ENCODE measurements at regions not wholly inside any gene's neighbourhood (a gene's known extent, or its start where the extent isn't known, plus 50 kb on each side); places are given as distances from the start of the nearest gene placed in this dataset.

GRCh38 chr4:119872371-119873016, 194.2 kb downstream of the MAD2L1 start:
- no peak for TF ChIP-seq POLR2A (IDR thresholded peaks at IDR 0.05)
- TF ChIP-seq CTCF (IDR thresholded peaks at IDR 0.05): no peak
- no peak for TF ChIP-seq EP300 (IDR thresholded peaks at IDR 0.05)
- no peak for TF ChIP-seq POLR2AphosphoS5 (IDR thresholded peaks at IDR 0.05)
- Histone ChIP-seq H3K4me1 (peaks cover 0 to 12% (median 0%) of the 10 kb centered on the region in 3 donors), H3K9me3 (no peaks in the 10 kb centered on the region), H3K4me3 (no peak overlapping the region), H3K27ac (no peak overlapping the region), H3K27me3 (no peaks in the 10 kb centered on the region), H3K36me3 (no peaks in the 10 kb centered on the region)
- WGBS, 2 donors (ENCODE audit: low coverage in 1 of 2): 52 to 60% methylated on average over 2 of the region's 2 CpGs
- ATAC-seq: no peak

GRCh38 chr4:119870856-119871255, 195.8 kb downstream of the MAD2L1 start:
- Histone ChIP-seq H3K36me3 (no peaks in the 10 kb centered on the region), H3K9me3 (no peaks in the 10 kb centered on the region), H3K4me1 (peaks cover 0 to 12% (median 0%) of the 10 kb centered on the region in 3 donors), H3K27ac (no peak overlapping the region), H3K27me3 (no peaks in the 10 kb centered on the region), H3K4me3 (no peak overlapping the region)
- no peak for ATAC-seq
- TF ChIP-seq POLR2A (IDR thresholded peaks at IDR 0.05): no peak
- no peak for TF ChIP-seq CTCF (IDR thresholded peaks at IDR 0.05)
- no peak for TF ChIP-seq EP300 (IDR thresholded peaks at IDR 0.05)
- no peak for TF ChIP-seq POLR2AphosphoS5 (IDR thresholded peaks at IDR 0.05)
- 44 to 60% methylated on average over 1 of the region's 1 CpG for WGBS, 2 donors (ENCODE audit: low coverage in 1 of 2)

GRCh38 chr4:119865789-119866188, 200.9 kb downstream of the MAD2L1 start:
- TF ChIP-seq POLR2A (IDR thresholded peaks at IDR 0.05): no peak
- no peak for TF ChIP-seq CTCF (IDR thresholded peaks at IDR 0.05)
- TF ChIP-seq EP300 (IDR thresholded peaks at IDR 0.05): no peak
- Histone ChIP-seq H3K9me3 (no peaks in the 10 kb centered on the region), H3K27ac (peak overlapping the region in 1 of 4 donors; percentile 18), H3K4me1 (no peaks in the 10 kb centered on the region), H3K36me3 (no peaks in the 10 kb centered on the region), H3K27me3 (no peaks in the 10 kb centered on the region), H3K4me3 (no peak overlapping the region)
- ATAC-seq: no peak

- Histone ChIP-seq H3K27ac (no peak overlapping the region), H3K36me3 (no peaks in the 10 kb centered on the region)
- ATAC-seq: no peak
Measured at GRCh38 chr4:119865389-119865788, 201.3 kb downstream of the MAD2L1 start.

More at GRCh38 chr4:119865389-119865788, 201.3 kb downstream of the MAD2L1 start:
- Histone ChIP-seq H3K4me3 (no peak overlapping the region), H3K9me3 (no peaks in the 10 kb centered on the region), H3K4me1 (no peaks in the 10 kb centered on the region), H3K27me3 (no peaks in the 10 kb centered on the region)
- no peak for TF ChIP-seq POLR2A (IDR thresholded peaks at IDR 0.05)
- TF ChIP-seq CTCF (IDR thresholded peaks at IDR 0.05): no peak
- TF ChIP-seq POLR2AphosphoS5 (IDR thresholded peaks at IDR 0.05): no peak
- no peak for TF ChIP-seq EP300 (IDR thresholded peaks at IDR 0.05)

Data from gastroesophageal sphincter (tissue), 4 donors.